Gastrocnemius medialis (tissue), 4 donors: ENCODE measurements at regions not wholly inside any gene's neighbourhood (a gene's known extent, or its start where the extent isn't known, plus 50 kb on each side); places are given as distances from the start of the nearest gene placed in this dataset.

Experiments used
- POLR2A ChIP-seq, 2 donors: fragments of 450-650 bp; IDR thresholded peaks; one replicate each; pipeline ENCODE4 v1.6.1; 2017; ENCODE audit warnings: antibody characterized with exemption in 2 of 2, mild to moderate bottlenecking in 2 of 2, moderate library complexity in 2 of 2
- TF ChIP-seq, protein P1 (sequence below), 5 experiments: fragments of 450-650 bp in 3 of 5; fragments of 200-600 bp in 2 of 5; sonication (generic) in 2 of 5; IDR thresholded peaks in 4 of 5; conservative IDR thresholded peaks in 1 of 5; 1 replicate in 4 of 5; 2 replicates in 1 of 5; pipeline ENCODE4 v1.5.1; 2016 to 2019; ENCODE audit warnings: antibody characterized with exemption in 5 of 5, mild to moderate bottlenecking in 3 of 5, moderate library complexity in 3 of 5

DNA sequence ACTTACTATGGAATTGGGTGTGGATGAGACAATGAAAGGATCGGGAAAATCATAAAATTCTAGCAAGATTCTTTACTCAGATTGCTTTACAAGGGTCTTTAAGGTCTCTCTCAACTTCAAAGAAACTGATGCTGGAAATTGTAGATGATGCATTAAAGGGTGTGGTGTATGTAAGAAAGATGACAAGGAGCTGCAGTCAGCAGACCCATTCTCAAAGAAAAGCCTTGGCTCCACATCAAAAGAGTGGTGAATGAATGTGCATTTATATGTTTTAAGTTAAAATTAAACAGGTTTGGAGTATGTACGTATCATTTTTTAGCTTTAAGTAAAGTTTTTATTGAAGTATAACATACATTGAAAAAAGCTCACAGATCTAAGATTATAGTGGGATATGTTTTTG lies 194.5 kb downstream of the C12orf75 start:
- TF ChIP-seq, protein P1, sequence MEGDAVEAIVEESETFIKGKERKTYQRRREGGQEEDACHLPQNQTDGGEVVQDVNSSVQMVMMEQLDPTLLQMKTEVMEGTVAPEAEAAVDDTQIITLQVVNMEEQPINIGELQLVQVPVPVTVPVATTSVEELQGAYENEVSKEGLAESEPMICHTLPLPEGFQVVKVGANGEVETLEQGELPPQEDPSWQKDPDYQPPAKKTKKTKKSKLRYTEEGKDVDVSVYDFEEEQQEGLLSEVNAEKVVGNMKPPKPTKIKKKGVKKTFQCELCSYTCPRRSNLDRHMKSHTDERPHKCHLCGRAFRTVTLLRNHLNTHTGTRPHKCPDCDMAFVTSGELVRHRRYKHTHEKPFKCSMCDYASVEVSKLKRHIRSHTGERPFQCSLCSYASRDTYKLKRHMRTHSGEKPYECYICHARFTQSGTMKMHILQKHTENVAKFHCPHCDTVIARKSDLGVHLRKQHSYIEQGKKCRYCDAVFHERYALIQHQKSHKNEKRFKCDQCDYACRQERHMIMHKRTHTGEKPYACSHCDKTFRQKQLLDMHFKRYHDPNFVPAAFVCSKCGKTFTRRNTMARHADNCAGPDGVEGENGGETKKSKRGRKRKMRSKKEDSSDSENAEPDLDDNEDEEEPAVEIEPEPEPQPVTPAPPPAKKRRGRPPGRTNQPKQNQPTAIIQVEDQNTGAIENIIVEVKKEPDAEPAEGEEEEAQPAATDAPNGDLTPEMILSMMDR (IDR thresholded peaks at IDR 0.05 in 4 of 5, conservative IDR thresholded peaks at IDR 0.05 in 1 of 5): no peak
- no peak for TF ChIP-seq POLR2A (IDR thresholded peaks at IDR 0.05)
